Thymus (tissue), 11 donors: ENCODE measurements at regions not wholly inside any gene's neighbourhood (a gene's known extent, or its start where the extent isn't known, plus 50 kb on each side); places are given as distances from the start of the nearest gene placed in this dataset.
"Not testable (repeated sequence)": the region's sequence is repeated elsewhere in the genome, so short reads cannot be mapped to it uniquely, and the experiment has no call there.

Source experiments
- DNase-seq, 9 donors: peaks; one replicate each; pipeline ENCODE4 v3.0.0-alpha.2; 2013; ENCODE audit warnings: low spot score in 9 of 9, low read depth in 6 of 9, missing footprints in 1 of 9
- H3K27ac ChIP-seq, 2 donors: one replicate each; pipeline ENCODE4 v1.5.1; 2013; ENCODE audit warnings: control low read depth in 1 of 2, low read depth in 1 of 2, low read length in 1 of 2, mild to moderate bottlenecking in 1 of 2, moderate library complexity in 1 of 2
- H3K27me3 ChIP-seq, 2 donors: one replicate each; pipeline ENCODE4 v1.5.1; 2013; ENCODE audit warnings: low read length in 1 of 2; ENCODE audit not compliant: control insufficient read depth in 2 of 2, insufficient read depth in 1 of 2
- H3K36me3 ChIP-seq, 2 donors: one replicate each; pipeline ENCODE4 v1.5.1; 2013; ENCODE audit warnings: low read length in 1 of 2, mild to moderate bottlenecking in 1 of 2, moderate library complexity in 1 of 2; ENCODE audit not compliant: control insufficient read depth in 2 of 2, insufficient read depth in 2 of 2
- H3K4me1 ChIP-seq, 2 donors: one replicate each; pipeline ENCODE4 v1.5.1; 2013; ENCODE audit warnings: low read length in 2 of 2; ENCODE audit not compliant: control insufficient read depth in 2 of 2, insufficient read depth in 2 of 2
- H3K4me3 ChIP-seq, 2 donors: one replicate each; pipeline ENCODE4 v1.5.1; 2013; ENCODE audit warnings: low read length in 2 of 2, control low read depth in 1 of 2, mild to moderate bottlenecking in 1 of 2
- H3K9me3 ChIP-seq, 2 donors: one replicate each; pipeline ENCODE4 v1.5.1; 2013; ENCODE audit warnings: low read length in 1 of 2, mild to moderate bottlenecking in 1 of 2; ENCODE audit not compliant: control insufficient read depth in 2 of 2, insufficient read depth in 1 of 2
- WGBS: extraction: QIAGEN DNeasy Blood & Tissue Kit; methylation state at CpG from one replicate; pipeline ENCODE4 v1.1.7; 2013; 5-methylcytosine and 5-hydroxymethylcytosine counted together
- donor health status: healthy.

GRCh38 chr14:49249022-49249421, 337.2 kb downstream of the RPS29 start:
- Histone ChIP-seq H3K9me3 (no peaks in the 10 kb centered on the region), H3K4me3 (no peak overlapping the region), H3K27me3 (no peaks in the 10 kb centered on the region), H3K4me1 (no peaks in the 10 kb centered on the region), H3K27ac (no peak overlapping the region), H3K36me3 (no peaks in the 10 kb centered on the region)
- DNase-seq, result no peak

GRCh38 chr14:49243777-49244176, 342.4 kb downstream of the RPS29 start:
- DNase-seq, H3K9me3 ChIP-seq, H3K27ac ChIP-seq, H3K4me3 ChIP-seq, H3K36me3 ChIP-seq, H3K4me1 ChIP-seq, H3K27me3 ChIP-seq: not testable (repeated sequence)
- WGBS, result 91% methylated on average over 5 of the region's 5 CpGs

- Histone ChIP-seq H3K4me3 (no peak overlapping the region), H3K9me3 (peaks cover 0 to 10% of the 10 kb centered on the region in 2 donors), H3K27me3 (no peaks in the 10 kb centered on the region), H3K36me3 (no peaks in the 10 kb centered on the region), H3K4me1 (no peaks in the 10 kb centered on the region), H3K27ac (no peak overlapping the region)
- DNase-seq, result no peak
- WGBS, result 90% methylated on average over 4 of the region's 4 CpGs
These were observed 345.8 kb downstream of the RPS29 start for GRCh38 chr14:49240383-49240782.

DNA sequence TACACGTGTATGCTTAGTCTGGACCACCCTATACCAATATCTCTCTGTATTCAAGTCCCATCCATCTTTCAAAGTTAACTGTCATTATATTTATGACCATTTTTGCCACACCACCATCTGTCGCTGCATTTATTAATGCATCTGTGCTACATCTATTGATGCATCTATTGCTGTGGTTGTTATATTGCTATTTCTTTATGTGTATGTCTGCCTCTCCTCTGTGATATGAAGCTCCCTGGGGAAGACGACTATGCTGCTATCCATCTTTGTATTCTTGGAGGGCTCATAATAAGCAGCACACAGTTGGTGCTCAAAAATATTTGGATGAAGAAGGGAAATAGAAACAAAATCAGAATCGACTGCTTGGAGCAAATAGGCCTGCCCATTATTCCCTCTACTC, 357.6 kb downstream of the RPS29 start:
- no peaks in the 10 kb centered on the region for H3K36me3 ChIP-seq
- H3K27ac ChIP-seq, result no peak overlapping the region
- H3K9me3 ChIP-seq, result no peaks in the 10 kb centered on the region
- H3K4me3 ChIP-seq, result no peak overlapping the region
- H3K4me1 ChIP-seq, result no peaks in the 10 kb centered on the region
- H3K27me3 ChIP-seq, result no peaks in the 10 kb centered on the region
- WGBS, result 94% methylated on average over 4 of the region's 4 CpGs
- DNase-seq, result no peak

GRCh38 chr14:49221316-49221715, 364.9 kb downstream of the RPS29 start:
- H3K4me1 ChIP-seq, result no peaks in the 10 kb centered on the region
- H3K27ac ChIP-seq, result no peak overlapping the region
- no peak overlapping the region for H3K4me3 ChIP-seq
- H3K36me3 ChIP-seq, result no peaks in the 10 kb centered on the region
- WGBS, result 79% methylated on average over 3 of the region's 3 CpGs
- no peaks in the 10 kb centered on the region for H3K27me3 ChIP-seq
- DNase-seq, result no peak
- no peaks in the 10 kb centered on the region for H3K9me3 ChIP-seq

DNA sequence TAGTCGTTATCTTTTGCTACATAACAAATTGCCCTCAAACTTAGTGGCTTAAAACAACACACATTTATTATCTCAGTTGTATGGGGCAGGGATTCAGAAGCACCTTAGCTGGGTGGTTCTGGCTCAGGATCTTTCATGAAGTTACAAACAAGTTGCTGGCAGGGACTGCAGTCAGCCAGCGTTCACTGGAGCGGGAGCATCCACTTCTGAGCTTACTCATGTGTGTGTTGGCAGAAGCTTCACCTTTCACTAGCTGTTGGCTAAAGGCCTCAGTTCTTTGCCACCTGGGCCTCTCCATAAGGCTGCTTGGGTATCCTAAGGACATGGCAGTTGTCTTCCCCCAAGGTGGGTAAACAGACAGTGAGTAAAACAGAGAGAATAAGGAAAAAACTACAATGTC, 365.7 kb downstream of the RPS29 start:
- Histone ChIP-seq H3K27ac (no peak overlapping the region), H3K27me3 (no peaks in the 10 kb centered on the region), H3K9me3 (no peaks in the 10 kb centered on the region), H3K4me1 (no peaks in the 10 kb centered on the region), H3K36me3 (no peaks in the 10 kb centered on the region), H3K4me3 (no peak overlapping the region)
- no peak for DNase-seq
- WGBS, result 80% methylated on average over 3 of the region's 3 CpGs

DNA sequence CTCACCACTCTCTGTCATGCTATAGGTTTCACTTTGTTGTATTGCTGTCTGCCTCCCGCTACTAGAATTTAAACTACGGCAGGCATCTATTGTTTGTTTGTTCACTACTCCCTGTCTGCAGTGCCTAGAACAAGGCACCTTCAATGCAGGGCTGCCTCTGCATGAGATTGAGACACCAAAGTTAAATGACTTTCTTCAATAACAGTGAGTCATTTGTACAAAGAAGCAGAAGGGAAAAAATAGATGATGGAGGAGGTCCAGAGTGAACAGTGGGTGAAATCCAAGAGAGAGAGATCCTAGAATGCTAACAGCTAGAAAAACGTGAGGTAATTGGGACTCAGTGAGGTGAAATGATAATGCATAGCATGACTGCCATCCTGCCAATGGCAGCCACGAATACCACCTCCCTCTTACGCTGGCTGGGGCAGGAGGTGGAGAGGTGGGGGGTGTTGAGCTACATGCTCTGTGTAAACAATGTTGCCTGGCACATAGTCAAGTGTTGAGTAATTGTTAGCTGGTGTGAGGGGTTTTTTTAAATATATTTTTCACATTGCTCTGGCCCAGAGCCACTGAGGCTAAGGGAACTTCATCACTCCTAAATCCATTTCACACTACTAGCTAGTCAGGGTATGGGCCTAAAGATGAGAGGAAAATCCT, 367.6 kb downstream of the RPS29 start:
- Histone ChIP-seq H3K36me3 (no peaks in the 10 kb centered on the region), H3K27me3 (no peaks in the 10 kb centered on the region), H3K4me3 (no peak overlapping the region), H3K27ac (no peak overlapping the region), H3K9me3 (no peaks in the 10 kb centered on the region), H3K4me1 (no peaks in the 10 kb centered on the region)
- no peak for DNase-seq
- WGBS, result 77% methylated on average over 5 of the region's 5 CpGs

DNA sequence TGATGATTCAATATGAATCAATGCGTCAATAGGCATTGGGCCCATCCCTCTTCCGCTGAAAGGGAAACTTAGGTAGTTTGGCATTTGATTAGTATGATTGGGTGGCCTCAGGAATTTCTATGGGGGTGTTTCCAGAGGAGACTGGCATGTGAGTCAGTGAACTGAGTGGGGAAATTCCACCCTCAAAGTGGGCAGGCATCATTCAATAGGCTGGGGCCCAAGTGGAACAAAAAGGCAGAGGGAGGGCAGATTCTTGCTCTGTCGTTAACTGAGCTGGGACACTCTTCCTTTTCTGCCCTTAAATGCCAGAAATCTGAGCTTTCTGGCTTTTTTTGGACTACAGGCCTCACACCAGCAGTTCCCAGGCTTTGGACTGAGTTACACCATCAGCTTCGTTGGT, 373.5 kb downstream of the RPS29 start:
- WGBS, result 91% methylated on average over 4 of the region's 4 CpGs
- Histone ChIP-seq H3K9me3 (no peaks in the 10 kb centered on the region), H3K4me1 (no peaks in the 10 kb centered on the region), H3K27me3 (no peaks in the 10 kb centered on the region), H3K27ac (no peak overlapping the region), H3K36me3 (no peaks in the 10 kb centered on the region), H3K4me3 (no peak overlapping the region)
- DNase-seq, result no peak

DNA sequence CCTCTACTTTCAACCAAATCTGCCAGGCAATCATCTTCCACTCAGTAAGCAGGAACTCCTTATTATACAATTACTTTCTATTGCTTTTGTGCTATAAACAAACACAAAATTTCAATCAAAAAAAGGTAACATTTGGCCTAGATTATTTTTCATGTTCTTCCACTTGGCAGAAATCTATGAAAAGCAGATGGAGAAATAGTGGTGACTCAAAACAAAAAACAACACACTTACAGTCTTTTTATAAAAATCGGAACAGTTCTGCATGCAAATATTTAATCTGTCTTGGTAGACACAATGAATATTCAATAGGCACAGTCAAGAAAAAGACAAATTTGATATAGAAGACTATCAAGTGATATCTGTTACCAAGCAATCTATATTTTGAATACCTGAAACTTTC, 376.8 kb downstream of the RPS29 start:
- Histone ChIP-seq H3K27ac (no peak overlapping the region), H3K27me3 (no peaks in the 10 kb centered on the region), H3K9me3 (no peaks in the 10 kb centered on the region), H3K36me3 (no peaks in the 10 kb centered on the region), H3K4me3 (no peak overlapping the region), H3K4me1 (no peaks in the 10 kb centered on the region)
- WGBS, result 97% methylated on average over 1 of the region's 1 CpG
- DNase-seq, result no peak

DNA sequence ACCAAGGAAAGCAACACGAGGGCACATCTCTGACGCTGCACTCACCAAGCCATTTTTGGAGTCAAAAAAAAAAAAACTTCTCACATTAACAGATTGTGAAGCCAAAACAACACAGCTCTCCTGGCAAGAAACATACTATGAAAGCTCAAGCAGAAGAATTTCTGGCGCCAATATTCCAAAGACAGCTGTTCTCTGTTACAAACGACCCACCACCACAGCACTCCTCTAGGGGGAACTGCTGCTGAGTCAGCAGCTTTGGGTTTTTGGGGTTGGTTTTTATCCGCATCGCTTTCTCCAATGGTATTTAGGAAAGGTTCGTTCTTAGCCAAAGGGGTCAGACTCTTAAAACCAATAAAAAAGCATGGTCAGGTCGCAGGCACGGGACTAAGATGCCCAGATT, 379.4 kb downstream of the RPS29 start:
- H3K27me3 ChIP-seq, result no peaks in the 10 kb centered on the region
- H3K4me1 ChIP-seq, result no peaks in the 10 kb centered on the region
- H3K27ac ChIP-seq, result no peak overlapping the region
- H3K9me3 ChIP-seq, result no peaks in the 10 kb centered on the region
- no peak overlapping the region for H3K4me3 ChIP-seq
- WGBS, result 89% methylated on average over 9 of the region's 9 CpGs
- no peak for DNase-seq
- no peaks in the 10 kb centered on the region for H3K36me3 ChIP-seq
